Calu3 (cell line): ENCODE measurements at regions not wholly inside any gene's neighbourhood (a gene's known extent, or its start where the extent isn't known, plus 50 kb on each side); places are given as distances from the start of the nearest gene placed in this dataset.

ENCODE experiments used
- BruUV-seq: library from RNA; stranded (reverse); fragments of 400-500 nt; replicated peaks from 2 replicates; lab custom pipeline; 2021; lab: Mats Ljungman, UMichigan
- CTCF ChIA-PET: fragments of 300-600 bp; sonication (Branson Sonifier 250); formaldehyde crosslinking; loops from one replicate; lab custom pipeline; 2022; ENCODE audit warnings: antibody characterized with exemption; lab: Charles Lee
- DNase-seq: peaks from one replicate; pipeline ENCODE4 v3.0.0; 2022
- H3K27ac Mint-ChIP-seq: one replicate; pipeline ENCODE4 v1.8.0; 2022; ENCODE audit warnings: mixed read lengths; ENCODE audit not compliant: unreplicated experiment
- H3K27me3 Mint-ChIP-seq: one replicate; pipeline ENCODE4 v1.8.0; 2022; ENCODE audit warnings: mixed read lengths; ENCODE audit not compliant: unreplicated experiment
- H3K36me3 Mint-ChIP-seq: one replicate; pipeline ENCODE4 v1.8.0; 2022; ENCODE audit warnings: mild to moderate bottlenecking, moderate library complexity, mixed read lengths; ENCODE audit not compliant: insufficient read depth, unreplicated experiment
- H3K4me1 Mint-ChIP-seq: one replicate; pipeline ENCODE4 v1.8.0; 2022; ENCODE audit warnings: mild to moderate bottlenecking, low read depth, mixed read lengths; ENCODE audit not compliant: unreplicated experiment
- H3K4me3 Mint-ChIP-seq: one replicate; pipeline ENCODE4 v1.8.0; 2022; ENCODE audit warnings: mild to moderate bottlenecking, low read depth, moderate library complexity, mixed read lengths; ENCODE audit not compliant: unreplicated experiment
- H3K9me3 Mint-ChIP-seq: one replicate; pipeline ENCODE4 v1.8.0; 2022; ENCODE audit warnings: low read depth, mixed read lengths; ENCODE audit not compliant: unreplicated experiment
- CTCF ChIP-seq: fragments of 200-600 bp; IDR thresholded peaks from one replicate; pipeline ENCODE4 v1.8.0; 2022; ENCODE audit warnings: antibody characterized with exemption; ENCODE audit not compliant: unreplicated experiment
- intact Hi-C: fragments of 100-400 bp; cut with micrococcal nuclease; formaldehyde crosslinking; loops from one replicate; pipeline ENCODE4 v1.10.0; 2022; ENCODE audit not compliant: unreplicated experiment

GRCh38 chr6:56793938-56794337, 151.2 kb upstream of the DST start:
- peak overlapping the region; percentile 80 for H3K27ac Mint-ChIP-seq

GRCh38 chr6:56790414-56790813, 147.7 kb upstream of the DST start:
- no peak overlapping the region for H3K4me3 Mint-ChIP-seq
- peaks cover 56% of the 10 kb centered on the region for H3K4me1 Mint-ChIP-seq
- no TSS peak for BruUV-seq
- intact Hi-C loops, result no loop called here
- TF ChIP-seq CTCF, result no peak
- H3K9me3 Mint-ChIP-seq, result peaks cover 2% of the 10 kb centered on the region
- no peak for DNase-seq
- H3K27me3 Mint-ChIP-seq, result no peaks in the 10 kb centered on the region
- peaks cover 6% of the 10 kb centered on the region for H3K36me3 Mint-ChIP-seq
- H3K27ac Mint-ChIP-seq, result peak overlapping the region; percentile 48
- CTCF ChIA-PET, result interaction anchor here (0.8 kb wide), 1 partner anchor 106 kb away, joined by 6 read pairs; no protein-coding TSS in a partner anchor

More at GRCh38 chr6:56793938-56794337, 151.2 kb upstream of the DST start:
- DNase-seq, result no peak
- Mint-ChIP-seq H3K36me3 (peaks cover 5% of the 10 kb centered on the region), H3K9me3 (no peaks in the 10 kb centered on the region), H3K27me3 (no peaks in the 10 kb centered on the region), H3K4me3 (no peak overlapping the region), H3K4me1 (peaks cover 83% of the 10 kb centered on the region)
- no TSS peak for BruUV-seq
- no peak for TF ChIP-seq CTCF
- intact Hi-C loops, result no loop called here
- CTCF ChIA-PET, result no interaction called here

GRCh38 chr6:56789879-56790278, 147.2 kb upstream of the DST start:
- H3K9me3 Mint-ChIP-seq, result peaks cover 2% of the 10 kb centered on the region
- H3K36me3 Mint-ChIP-seq, result peaks cover 9% of the 10 kb centered on the region
- H3K27ac Mint-ChIP-seq, result peak overlapping the region; percentile 48
- TF ChIP-seq CTCF, result no peak
- no peak for DNase-seq
- H3K4me1 Mint-ChIP-seq, result peaks cover 52% of the 10 kb centered on the region
- BruUV-seq, result no TSS peak
- CTCF ChIA-PET, result interaction anchor here (0.5 kb wide), 1 partner anchor 179 kb away, joined by 6 read pairs; no protein-coding TSS in a partner anchor
- H3K27me3 Mint-ChIP-seq, result no peaks in the 10 kb centered on the region
- intact Hi-C loops, result no loop called here
- H3K4me3 Mint-ChIP-seq, result no peak overlapping the region

GRCh38 chr6:56789342-56789741, 146.7 kb upstream of the DST start:
- no TSS peak for BruUV-seq
- Mint-ChIP-seq H3K27me3 (no peaks in the 10 kb centered on the region), H3K4me1 (peaks cover 47% of the 10 kb centered on the region), H3K36me3 (peaks cover 11% of the 10 kb centered on the region), H3K27ac (no peak overlapping the region), H3K4me3 (no peak overlapping the region), H3K9me3 (peaks cover 4% of the 10 kb centered on the region)
- CTCF ChIA-PET, result interaction anchor here (0.5 to 0.6 kb wide), 2 partner anchors 135 to 179 kb away, joined by 4 to 6 read pairs; no protein-coding TSS in a partner anchor
- TF ChIP-seq CTCF, result no peak
- intact Hi-C loops, result no loop called here
- no peak for DNase-seq
